ENCODE measurements at regions not wholly inside any gene's neighbourhood (a gene's known extent, or its start where the extent isn't known, plus 50 kb on each side); places are given as distances from the start of the nearest gene placed in this dataset.

- DNase-seq (ENCODE audit: low read depth in 1 of 2, low spot score in 1 of 2), result no peak
- Histone ChIP-seq H3K27me3 (ENCODE audit: insufficient read depth, poor library complexity, severe bottlenecking) (no peaks in the 10 kb centered on the region), H3K27ac (replicated peaks) (no peak overlapping the region), H3K4me3 (replicated peaks; ENCODE audit: insufficient read depth, low read length) (no peak overlapping the region)
- TF ChIP-seq SPI1 (IDR thresholded peaks at IDR 0.05; ENCODE audit: borderline replicate concordance, low read depth), result no peak
- no peak for TF ChIP-seq REST (IDR thresholded peaks at IDR 0.05; ENCODE audit: insufficient replicate concordance, low read depth)
- no peak for TF ChIP-seq GABPA (IDR thresholded peaks at IDR 0.05; ENCODE audit: low read depth)
- TF ChIP-seq POLR2AphosphoS5 (IDR thresholded peaks at IDR 0.05; ENCODE audit: low read depth), result no peak
- TF ChIP-seq CTCF (IDR thresholded peaks at IDR 0.05; ENCODE audit: insufficient read depth, low read length), result no peak
Measured at GRCh38 chr2:171625006-171625405, 62.3 kb upstream of the DYNC1I2 start.

GRCh38 chr2:171626949-171627348 is 60.3 kb upstream of the DYNC1I2 start:
- no peak for DNase-seq (ENCODE audit: low read depth in 1 of 2, low spot score in 1 of 2)
- Histone ChIP-seq H3K4me3 (replicated peaks; ENCODE audit: insufficient read depth, low read length) (no peak overlapping the region), H3K27ac (replicated peaks) (no peak overlapping the region), H3K27me3 (ENCODE audit: insufficient read depth, poor library complexity, severe bottlenecking) (no peaks in the 10 kb centered on the region)
- TF ChIP-seq POLR2AphosphoS5 (IDR thresholded peaks at IDR 0.05; ENCODE audit: low read depth), result no peak

GRCh38 chr2:171627412-171627811 is 59.9 kb upstream of the DYNC1I2 start:
- Histone ChIP-seq H3K27ac (replicated peaks) (no peak overlapping the region), H3K27me3 (ENCODE audit: insufficient read depth, poor library complexity, severe bottlenecking) (no peaks in the 10 kb centered on the region), H3K4me3 (replicated peaks; ENCODE audit: insufficient read depth, low read length) (no peak overlapping the region)
- DNase-seq (ENCODE audit: low read depth in 1 of 2, low spot score in 1 of 2), result no peak
- TF ChIP-seq REST (IDR thresholded peaks at IDR 0.05; ENCODE audit: insufficient replicate concordance, low read depth) (no peak), SPI1 (IDR thresholded peaks at IDR 0.05; ENCODE audit: borderline replicate concordance, low read depth) (no peak), CTCF (IDR thresholded peaks at IDR 0.05; ENCODE audit: insufficient read depth, low read length) (no peak), GABPA (IDR thresholded peaks at IDR 0.05; ENCODE audit: low read depth) (no peak), POLR2AphosphoS5 (IDR thresholded peaks at IDR 0.05; ENCODE audit: low read depth) (no peak)

GRCh38 chr2:171629113-171629512 is 58.2 kb upstream of the DYNC1I2 start:
- DNase-seq (ENCODE audit: low read depth in 1 of 2, low spot score in 1 of 2), result no peak
- Histone ChIP-seq H3K27ac (replicated peaks) (no peak overlapping the region), H3K27me3 (ENCODE audit: insufficient read depth, poor library complexity, severe bottlenecking) (no peaks in the 10 kb centered on the region), H3K4me3 (replicated peaks; ENCODE audit: insufficient read depth, low read length) (no peak overlapping the region)
- TF ChIP-seq GABPA (IDR thresholded peaks at IDR 0.05; ENCODE audit: low read depth) (no peak), POLR2AphosphoS5 (IDR thresholded peaks at IDR 0.05; ENCODE audit: low read depth) (no peak), REST (IDR thresholded peaks at IDR 0.05; ENCODE audit: insufficient replicate concordance, low read depth) (no peak), CTCF (IDR thresholded peaks at IDR 0.05; ENCODE audit: insufficient read depth, low read length) (no peak), SPI1 (IDR thresholded peaks at IDR 0.05; ENCODE audit: borderline replicate concordance, low read depth) (no peak)
